GM21786 (cell line): ENCODE measurements at regions not wholly inside any gene's neighbourhood (a gene's known extent, or its start where the extent isn't known, plus 50 kb on each side); places are given as distances from the start of the nearest gene placed in this dataset.
"Not testable (repeated sequence)": the region's sequence is repeated elsewhere in the genome, so short reads cannot be mapped to it uniquely, and the experiment has no call there.

ENCODE experiments used
- ATAC-seq: cut with Tn5 transposase; IDR thresholded peaks from one replicate; pipeline ENCODE4 v1.9.1; 2021; ENCODE audit not compliant: unreplicated experiment

GRCh38 chr9:18263377-18263776 lies 210.6 kb upstream of the ADAMTSL1 start:
- no peak for ATAC-seq

- ATAC-seq, result no peak
These were observed 205.6 kb upstream of the ADAMTSL1 start for GRCh38 chr9:18268381-18268780.

- ATAC-seq, result no peak
These were observed 204.4 kb upstream of the ADAMTSL1 start for GRCh38 chr9:18269561-18269960.

- ATAC-seq, result no peak
These were observed 199.3 kb upstream of the ADAMTSL1 start for GRCh38 chr9:18274693-18275092.

- no peak for ATAC-seq
These were observed 198.5 kb upstream of the ADAMTSL1 start for GRCh38 chr9:18275313-18275990.

- ATAC-seq, result no peak
These were observed 192.7 kb upstream of the ADAMTSL1 start for GRCh38 chr9:18281291-18281690.

- no peak for ATAC-seq
These were observed 179.7 kb upstream of the ADAMTSL1 start for GRCh38 chr9:18294229-18294628.

- no peak for ATAC-seq
These were observed 177.3 kb upstream of the ADAMTSL1 start for GRCh38 chr9:18296702-18297055.

GRCh38 chr9:18297056-18297841 lies 176.7 kb upstream of the ADAMTSL1 start:
- ATAC-seq, result no peak

- no peak for ATAC-seq
These were observed 174.5 kb upstream of the ADAMTSL1 start for GRCh38 chr9:18299449-18299848.

- not testable (repeated sequence) for ATAC-seq
These were observed 168.7 kb upstream of the ADAMTSL1 start for GRCh38 chr9:18305167-18305806.

GRCh38 chr9:18314316-18314715 lies 159.6 kb upstream of the ADAMTSL1 start:
- no peak for ATAC-seq

- no peak for ATAC-seq
These were observed 156.1 kb upstream of the ADAMTSL1 start for GRCh38 chr9:18317896-18318295.

GRCh38 chr9:18319918-18320445 lies 154.0 kb upstream of the ADAMTSL1 start:
- ATAC-seq, result no peak

- no peak for ATAC-seq
These were observed 148.8 kb upstream of the ADAMTSL1 start for GRCh38 chr9:18324928-18325745.

GRCh38 chr9:18325746-18326011 lies 148.3 kb upstream of the ADAMTSL1 start:
- ATAC-seq, result not testable (repeated sequence)

GRCh38 chr9:18327121-18327520 lies 146.8 kb upstream of the ADAMTSL1 start:
- ATAC-seq, result no peak

GRCh38 chr9:18330401-18331309 lies 143.3 kb upstream of the ADAMTSL1 start:
- ATAC-seq, result no peak

GRCh38 chr9:18331310-18331684 lies 142.7 kb upstream of the ADAMTSL1 start:
- ATAC-seq, result no peak

- ATAC-seq, result no peak
These were observed 142.1 kb upstream of the ADAMTSL1 start for GRCh38 chr9:18331808-18332209.
